NB4 (cell line): ENCODE measurements at regions not wholly inside any gene's neighbourhood (a gene's known extent, or its start where the extent isn't known, plus 50 kb on each side); places are given as distances from the start of the nearest gene placed in this dataset.

Experiments
- DNase-seq: peaks from one replicate; pipeline ENCODE4 v3.0.0; 2010; ENCODE audit warnings: low read depth
- H3K4me3 ChIP-seq: one replicate; pipeline ENCODE4 v1.5.1; 2011; ENCODE audit warnings: mild to moderate bottlenecking, low read depth, low read length, moderate library complexity
- MYC ChIP-seq: IDR thresholded peaks from 2 replicates; pipeline ENCODE4 v1.6.1; 2011; ENCODE audit warnings: low read depth, low read length
- POLR2A ChIP-seq: IDR thresholded peaks from 2 replicates; pipeline ENCODE4 v1.6.1; 2011; ENCODE audit warnings: mild to moderate bottlenecking; ENCODE audit not compliant: insufficient read length; ENCODE audit errors: extremely low read depth
- TF ChIP-seq, protein P1 (sequence below): IDR thresholded peaks from one replicate; pipeline ENCODE4 v1.5.1; 2012; ENCODE audit warnings: low read depth, low read length
- TF ChIP-seq, protein P2 (sequence below): IDR thresholded peaks from 2 replicates; pipeline ENCODE4 v1.6.1; 2011; ENCODE audit warnings: low read depth, low read length

DNA sequence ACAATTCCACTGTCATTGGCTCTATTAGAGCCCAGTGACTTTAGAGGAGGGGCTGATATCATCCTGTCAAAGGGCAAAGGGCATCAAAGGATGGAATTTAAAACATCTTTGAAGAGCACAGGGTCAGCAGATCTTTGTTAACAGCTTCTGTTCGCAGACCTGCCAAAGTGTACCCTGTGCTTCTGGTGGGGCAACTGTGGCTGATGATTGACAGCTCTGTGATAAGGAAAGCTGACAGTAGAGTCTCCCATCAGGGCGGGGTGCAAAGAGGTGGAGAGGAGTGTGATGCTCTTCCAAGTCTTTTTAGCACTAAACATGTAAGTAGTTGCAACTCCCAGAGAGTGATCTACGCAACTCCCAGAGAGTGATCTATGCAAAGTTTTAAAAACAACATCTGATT, 742.1 kb upstream of the SOX9 start:
- no peak for DNase-seq
- H3K4me3 ChIP-seq: no peak overlapping the region
- TF ChIP-seq POLR2A (no peak), MYC (no peak)
- TF ChIP-seq, protein P1, sequence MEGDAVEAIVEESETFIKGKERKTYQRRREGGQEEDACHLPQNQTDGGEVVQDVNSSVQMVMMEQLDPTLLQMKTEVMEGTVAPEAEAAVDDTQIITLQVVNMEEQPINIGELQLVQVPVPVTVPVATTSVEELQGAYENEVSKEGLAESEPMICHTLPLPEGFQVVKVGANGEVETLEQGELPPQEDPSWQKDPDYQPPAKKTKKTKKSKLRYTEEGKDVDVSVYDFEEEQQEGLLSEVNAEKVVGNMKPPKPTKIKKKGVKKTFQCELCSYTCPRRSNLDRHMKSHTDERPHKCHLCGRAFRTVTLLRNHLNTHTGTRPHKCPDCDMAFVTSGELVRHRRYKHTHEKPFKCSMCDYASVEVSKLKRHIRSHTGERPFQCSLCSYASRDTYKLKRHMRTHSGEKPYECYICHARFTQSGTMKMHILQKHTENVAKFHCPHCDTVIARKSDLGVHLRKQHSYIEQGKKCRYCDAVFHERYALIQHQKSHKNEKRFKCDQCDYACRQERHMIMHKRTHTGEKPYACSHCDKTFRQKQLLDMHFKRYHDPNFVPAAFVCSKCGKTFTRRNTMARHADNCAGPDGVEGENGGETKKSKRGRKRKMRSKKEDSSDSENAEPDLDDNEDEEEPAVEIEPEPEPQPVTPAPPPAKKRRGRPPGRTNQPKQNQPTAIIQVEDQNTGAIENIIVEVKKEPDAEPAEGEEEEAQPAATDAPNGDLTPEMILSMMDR: no peak
- TF ChIP-seq, protein P2, sequence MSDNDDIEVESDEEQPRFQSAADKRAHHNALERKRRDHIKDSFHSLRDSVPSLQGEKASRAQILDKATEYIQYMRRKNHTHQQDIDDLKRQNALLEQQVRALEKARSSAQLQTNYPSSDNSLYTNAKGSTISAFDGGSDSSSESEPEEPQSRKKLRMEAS: no peak

DNA sequence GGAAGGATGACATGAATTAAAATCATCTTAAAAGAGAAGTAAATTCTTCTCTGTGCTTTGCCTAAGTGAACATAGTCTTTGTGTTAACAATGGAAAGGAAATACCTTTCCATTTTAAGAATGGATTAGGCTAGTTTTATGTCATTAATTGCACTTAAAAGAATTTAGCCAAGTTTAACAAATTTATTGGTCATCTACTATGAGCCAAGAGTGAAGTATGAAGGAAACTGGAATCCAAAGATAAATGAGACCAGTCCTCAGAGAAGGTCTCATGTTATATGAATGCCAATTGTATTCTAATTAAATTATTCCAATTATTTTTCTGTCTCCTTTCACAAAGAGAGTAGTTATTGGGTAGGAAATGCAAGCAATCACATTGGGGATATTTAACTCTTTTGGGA, 741.3 kb upstream of the SOX9 start:
- DNase-seq: no peak
- TF ChIP-seq POLR2A: no peak
- TF ChIP-seq, protein P1: no peak
- TF ChIP-seq, protein P2: no peak
- TF ChIP-seq MYC: no peak
- H3K4me3 ChIP-seq: no peak overlapping the region

GRCh38 chr17:71380535-71380934, 740.3 kb upstream of the SOX9 start:
- DNase-seq: no peak
- no peak overlapping the region for H3K4me3 ChIP-seq
- TF ChIP-seq, protein P2: no peak
- TF ChIP-seq, protein P1: no peak

GRCh38 chr17:71380936-71381335, 739.9 kb upstream of the SOX9 start:
- TF ChIP-seq MYC: no peak
- no peak for TF ChIP-seq POLR2A
- TF ChIP-seq, protein P1: no peak
- TF ChIP-seq, protein P2: no peak
- H3K4me3 ChIP-seq: no peak overlapping the region
- no peak for DNase-seq

DNA sequence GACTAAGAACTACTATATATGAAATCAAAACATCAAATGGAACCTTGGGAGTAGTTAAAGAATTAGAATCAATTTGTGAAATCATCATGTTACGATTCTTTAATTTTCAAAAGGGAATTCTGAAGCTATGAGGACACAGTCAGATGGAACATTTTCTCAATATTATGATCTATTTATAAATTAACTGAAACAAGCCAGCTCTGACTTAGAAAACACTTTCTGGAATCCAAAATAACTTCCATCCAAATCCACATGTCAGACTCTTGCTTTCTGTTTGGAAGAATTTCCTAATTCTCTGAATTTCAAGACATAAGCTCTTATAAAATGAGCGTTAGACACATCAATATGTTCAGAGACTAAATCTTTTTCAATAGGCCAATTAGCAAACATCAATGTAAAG, 737.7 kb upstream of the SOX9 start:
- TF ChIP-seq, protein P2: no peak
- no peak for TF ChIP-seq MYC
- TF ChIP-seq POLR2A: no peak
- TF ChIP-seq, protein P1: no peak
- no peak overlapping the region for H3K4me3 ChIP-seq
- no peak for DNase-seq

DNA sequence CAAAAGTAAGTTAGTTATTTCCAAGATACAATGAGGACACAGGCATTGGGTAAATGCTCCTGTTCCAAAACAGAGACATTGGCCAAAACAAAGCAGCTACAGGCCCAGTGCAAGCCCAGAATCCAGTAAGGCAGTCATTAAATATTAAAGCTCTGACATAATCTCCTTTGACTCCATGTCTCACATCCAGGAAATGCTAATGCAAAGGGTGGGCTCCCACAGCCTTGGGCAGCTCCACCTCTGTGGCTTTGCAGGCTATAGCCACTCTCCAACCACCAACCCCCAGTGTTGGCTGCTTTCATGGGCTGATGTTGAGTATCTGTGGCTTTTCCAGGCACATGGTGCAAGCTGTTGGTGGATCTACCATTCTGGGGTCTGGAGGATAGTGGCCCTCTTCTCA, 733.4 kb upstream of the SOX9 start:
- H3K4me3 ChIP-seq: no peak overlapping the region
- TF ChIP-seq POLR2A (no peak), MYC (no peak)
- TF ChIP-seq, protein P2: no peak
- TF ChIP-seq, protein P1: no peak
- no peak for DNase-seq
